ENCODE measurements at regions not wholly inside any gene's neighbourhood (a gene's known extent, or its start where the extent isn't known, plus 50 kb on each side); places are given as distances from the start of the nearest gene placed in this dataset.

DNA sequence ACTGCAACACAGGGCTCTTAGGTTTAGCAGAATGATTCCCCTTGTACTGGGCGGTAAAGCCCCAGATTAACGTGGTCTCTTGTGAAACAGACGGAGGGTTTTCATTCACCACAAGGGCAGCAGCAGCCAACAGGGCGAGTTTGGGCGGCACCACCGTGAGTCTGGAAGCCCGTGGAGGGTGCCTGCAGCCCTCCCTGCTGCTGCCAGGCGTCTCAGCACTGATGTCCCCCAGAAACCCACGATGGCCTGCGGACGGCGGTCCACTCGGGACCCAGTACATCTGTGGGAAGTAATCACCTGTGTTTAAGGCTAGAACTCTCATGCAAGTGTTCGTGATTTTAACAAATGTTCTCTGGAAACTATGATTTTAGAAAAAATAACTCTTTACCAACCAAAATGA is 67.8 kb downstream of the IRX2 start:
- FAIRE-seq (no peak), DNase-seq (ENCODE audit: low read depth, low spot score) (no peak)
- Histone ChIP-seq H2AFZ (ENCODE audit: low read depth, low read length) (no peak overlapping the region), H3K4me2 (ENCODE audit: insufficient read depth, low read length) (no peak overlapping the region), H3K27ac (ENCODE audit: insufficient read depth, low read depth, low read length) (no peak overlapping the region), H4K20me1 (replicated peaks; ENCODE audit: control insufficient read depth, extremely low read depth, insufficient read depth, low read length) (no peaks in the 10 kb centered on the region), H3K79me2 (ENCODE audit: control insufficient read depth, insufficient read depth, low read length) (no peaks in the 10 kb centered on the region), H3K9me3 (replicated peaks; ENCODE audit: control insufficient read depth, insufficient read depth, low read length) (peaks cover 5% of the 10 kb centered on the region), H3K4me1 (ENCODE audit: control insufficient read depth, extremely low read depth, insufficient read depth, low read length) (no peaks in the 10 kb centered on the region), H3K4me3 (replicated peaks in 1 of 3; ENCODE audit: insufficient read depth in 1 of 3, low read depth in 1 of 3, low read length in 3 of 3) (no peak overlapping the region), H3K27me3 (ENCODE audit: control insufficient read depth in 2 of 2, insufficient read depth in 2 of 2, low read length in 2 of 2) (no peaks in the 10 kb centered on the region), H3K9me1 (replicated peaks; ENCODE audit: control insufficient read depth, extremely low read depth, insufficient read depth, low read length) (no peaks in the 10 kb centered on the region), H3K36me3 (ENCODE audit: control insufficient read depth in 2 of 2, extremely low read depth in 1 of 2, insufficient read depth in 2 of 2, low read length in 2 of 2) (no peaks in the 10 kb centered on the region), H3K9ac (replicated peaks; ENCODE audit: extremely low read depth, insufficient read depth, low read length) (no peak overlapping the region)
- no TSS peak for BruUV-seq (replicated peaks)
- intact Hi-C loops (cut with micrococcal nuclease): no loop called here
- ChIA-PET POLR2A (no interaction called here), CTCF (no interaction called here)
- dilution Hi-C loops (cut with MboI; ENCODE audit: extremely low pct_ligation_motif_present, low sequenced_read_pairs): no loop called here
- TF ChIP-seq POLR2A (IDR thresholded peaks at IDR 0.05; ENCODE audit: low read depth, low read length) (no peak), MYC (IDR thresholded peaks at IDR 0.05; ENCODE audit: low read depth, low read length) (no peak), MAX (IDR thresholded peaks at IDR 0.05; ENCODE audit: insufficient read depth, insufficient read length) (no peak), EZH2 (IDR thresholded peaks at IDR 0.05; ENCODE audit: borderline replicate concordance, low read depth, low read length, severe bottlenecking) (no peak), JUN (IDR thresholded peaks at IDR 0.05; ENCODE audit: borderline replicate concordance, insufficient read depth, insufficient read length, low read depth) (no peak), POLR2AphosphoS5 (IDR thresholded peaks at IDR 0.05; ENCODE audit: insufficient read depth, low read depth, low read length) (no peak), GATA2 (IDR thresholded peaks at IDR 0.05; ENCODE audit: insufficient read depth, insufficient read length, low read depth, low read length) (no peak), FOS (IDR thresholded peaks at IDR 0.05; ENCODE audit: borderline replicate concordance, insufficient read depth, low read length) (no peak)
- TF ChIP-seq, protein P1, sequence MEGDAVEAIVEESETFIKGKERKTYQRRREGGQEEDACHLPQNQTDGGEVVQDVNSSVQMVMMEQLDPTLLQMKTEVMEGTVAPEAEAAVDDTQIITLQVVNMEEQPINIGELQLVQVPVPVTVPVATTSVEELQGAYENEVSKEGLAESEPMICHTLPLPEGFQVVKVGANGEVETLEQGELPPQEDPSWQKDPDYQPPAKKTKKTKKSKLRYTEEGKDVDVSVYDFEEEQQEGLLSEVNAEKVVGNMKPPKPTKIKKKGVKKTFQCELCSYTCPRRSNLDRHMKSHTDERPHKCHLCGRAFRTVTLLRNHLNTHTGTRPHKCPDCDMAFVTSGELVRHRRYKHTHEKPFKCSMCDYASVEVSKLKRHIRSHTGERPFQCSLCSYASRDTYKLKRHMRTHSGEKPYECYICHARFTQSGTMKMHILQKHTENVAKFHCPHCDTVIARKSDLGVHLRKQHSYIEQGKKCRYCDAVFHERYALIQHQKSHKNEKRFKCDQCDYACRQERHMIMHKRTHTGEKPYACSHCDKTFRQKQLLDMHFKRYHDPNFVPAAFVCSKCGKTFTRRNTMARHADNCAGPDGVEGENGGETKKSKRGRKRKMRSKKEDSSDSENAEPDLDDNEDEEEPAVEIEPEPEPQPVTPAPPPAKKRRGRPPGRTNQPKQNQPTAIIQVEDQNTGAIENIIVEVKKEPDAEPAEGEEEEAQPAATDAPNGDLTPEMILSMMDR (IDR thresholded peaks at IDR 0.05; ENCODE audit: extremely low read depth in 1 of 2, insufficient read depth in 1 of 2, low read depth in 1 of 2, low read length in 2 of 2): no peak

Measured in endothelial cell of umbilical vein (primary cell).